ENCODE measurements at regions not wholly inside any gene's neighbourhood (a gene's known extent, or its start where the extent isn't known, plus 50 kb on each side); places are given as distances from the start of the nearest gene placed in this dataset.

DNA sequence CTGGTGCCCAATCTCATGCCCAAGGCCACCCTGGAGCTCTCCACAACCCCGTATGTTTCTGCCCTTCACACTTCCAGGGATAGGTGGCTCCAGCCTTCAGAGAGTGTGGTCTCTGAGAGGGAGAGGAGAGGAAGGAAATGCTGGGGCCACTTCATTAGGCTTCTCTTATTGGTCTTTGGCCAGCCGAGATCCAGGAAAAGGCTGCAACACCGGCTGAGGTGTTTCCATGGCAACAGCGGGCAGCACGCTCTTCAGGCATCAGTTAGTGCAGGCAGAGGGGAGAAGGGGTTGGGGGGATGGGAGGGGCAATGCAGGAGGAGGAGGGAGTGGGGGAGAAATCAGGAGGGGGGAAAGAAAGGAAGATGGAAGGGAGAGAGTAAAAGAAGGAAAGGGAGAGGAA, 275.1 kb upstream of the GJB5 start:
- no peak for DNase-seq (ENCODE audit: low spot score)

DNA sequence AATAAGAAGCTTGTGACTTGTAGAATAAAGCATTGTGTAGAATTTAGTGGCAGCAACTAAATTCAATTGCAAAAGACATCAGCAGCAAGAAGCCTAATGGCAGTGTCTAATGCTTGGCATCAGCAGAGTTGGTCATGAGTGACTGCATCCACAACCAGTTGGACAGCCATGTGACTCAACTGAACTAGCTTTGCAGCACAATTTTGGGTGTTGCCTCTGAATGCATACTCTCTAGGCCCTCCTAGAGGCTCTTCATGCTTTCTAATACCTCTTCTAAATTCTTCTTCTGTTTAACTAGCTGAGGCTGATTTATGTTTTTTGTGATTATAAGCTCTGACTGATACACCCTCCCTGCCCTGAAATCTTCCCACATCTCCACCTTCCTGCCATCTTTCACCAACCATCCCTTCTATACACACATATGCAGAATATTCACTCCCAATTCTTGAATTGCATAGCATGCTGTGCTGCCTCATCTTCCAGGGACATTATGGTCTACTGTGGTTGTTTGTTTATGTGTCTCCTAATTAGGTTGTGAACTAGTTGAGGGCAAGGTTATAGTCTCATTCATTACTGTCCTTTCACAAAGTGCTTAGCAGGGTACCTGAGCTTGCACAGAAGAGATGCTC, 266.7 kb upstream of the GJB5 start:
- DNase-seq (ENCODE audit: low spot score): no peak

GRCh38 chr1:34500451-34500850, 254.4 kb upstream of the GJB5 start:
- DNase-seq (ENCODE audit: low spot score): no peak

GRCh38 chr1:34511802-34512201, 243.0 kb upstream of the GJB5 start:
- DNase-seq (ENCODE audit: low spot score): no peak

GRCh38 chr1:34518146-34518699, 236.6 kb upstream of the GJB5 start:
- DNase-seq (ENCODE audit: low spot score): no peak

DNA sequence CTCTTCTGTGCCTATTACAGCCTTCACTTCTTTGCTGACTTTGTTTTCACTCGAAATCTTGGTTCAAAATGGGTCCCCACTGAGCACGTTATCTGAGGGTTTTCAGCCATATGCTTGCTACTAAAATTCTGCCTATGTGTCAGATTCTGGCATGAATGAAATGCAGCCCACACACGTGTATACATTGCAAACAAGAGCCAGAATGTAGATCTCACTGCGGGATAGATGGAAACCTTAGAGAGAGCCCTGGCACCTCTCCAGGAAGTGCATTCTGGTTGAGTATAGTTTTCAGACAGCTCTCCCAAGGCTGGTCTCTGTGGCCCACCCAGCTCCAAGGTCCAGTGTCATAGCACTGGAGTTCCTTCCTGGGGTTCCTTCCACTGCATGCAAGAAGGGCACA, 234.7 kb upstream of the GJB5 start:
- no peak for DNase-seq (ENCODE audit: low spot score)

- no peak for DNase-seq (ENCODE audit: low spot score)
Observed at GRCh38 chr1:34524783-34525182, 230.1 kb upstream of the GJB5 start.

DNA sequence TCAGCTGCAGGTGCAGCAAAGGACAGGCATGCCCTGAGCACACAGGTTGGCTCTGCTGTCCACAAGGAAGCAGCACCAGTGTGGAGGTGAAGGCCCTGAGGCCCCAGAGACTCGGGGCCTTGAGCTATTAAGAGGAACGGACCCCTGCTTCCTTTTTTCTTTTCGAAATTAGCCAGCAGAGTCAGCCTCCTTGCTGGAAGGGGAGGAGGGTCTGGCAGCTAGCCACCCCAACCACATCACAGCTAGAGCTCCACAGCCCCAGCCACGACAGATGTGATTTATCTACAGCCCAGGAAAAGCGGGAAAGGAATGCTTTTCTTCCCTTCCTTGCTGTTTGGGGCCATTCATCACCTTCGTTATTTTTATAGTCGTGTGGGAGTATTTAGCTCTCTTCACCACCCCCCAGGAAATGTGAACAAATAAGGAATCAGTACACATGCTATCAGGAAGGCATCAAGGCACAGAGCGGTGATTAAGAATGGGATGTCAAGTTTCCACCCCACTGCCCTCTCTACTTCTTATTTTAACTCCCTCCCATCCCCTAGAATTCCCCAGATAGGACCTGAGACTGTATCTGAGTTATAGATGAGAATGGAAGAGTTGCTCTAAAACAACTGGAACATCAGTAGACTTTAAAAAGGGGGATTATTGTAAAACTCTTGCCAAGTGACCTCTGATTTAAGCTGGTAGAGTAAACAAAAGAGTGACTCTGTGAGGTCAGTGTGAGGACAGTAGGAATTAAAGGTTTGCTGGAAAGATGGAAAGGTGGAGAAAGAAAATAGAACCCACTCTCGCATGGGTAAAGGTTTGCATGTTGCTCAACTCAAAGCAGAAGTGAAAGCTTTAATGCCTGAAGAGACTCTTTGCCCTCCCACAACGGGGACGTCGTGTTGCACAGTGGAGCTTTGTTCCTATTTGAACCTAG, 224.7 kb upstream of the GJB5 start:
- DNase-seq (ENCODE audit: low spot score): no peak

- DNase-seq (ENCODE audit: low spot score): no peak
Observed at GRCh38 chr1:34532113-34532512, 222.7 kb upstream of the GJB5 start.

DNA sequence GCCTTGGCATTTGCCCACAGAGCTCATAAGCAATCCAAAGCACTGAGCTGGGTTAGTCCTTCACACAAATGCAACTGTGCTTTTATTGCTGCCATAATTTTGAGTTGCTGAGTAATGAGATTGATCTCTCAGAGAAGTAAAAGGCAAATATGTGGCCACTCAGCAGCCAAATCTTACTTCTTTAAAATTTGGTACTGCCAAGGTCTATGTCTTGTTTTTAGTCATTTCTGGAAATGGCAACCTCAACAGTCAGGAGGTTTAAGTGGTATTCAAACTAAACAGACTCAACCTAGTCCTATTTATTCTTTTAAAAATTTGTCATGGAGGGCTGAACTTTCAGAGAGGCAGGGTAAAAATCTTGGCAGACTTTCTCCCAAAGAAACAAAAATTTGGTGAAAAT, 216.4 kb upstream of the GJB5 start:
- no peak for DNase-seq (ENCODE audit: low spot score)

GRCh38 chr1:34547046-34547674, 207.7 kb upstream of the GJB5 start:
- no peak for DNase-seq (ENCODE audit: low spot score)

DNA sequence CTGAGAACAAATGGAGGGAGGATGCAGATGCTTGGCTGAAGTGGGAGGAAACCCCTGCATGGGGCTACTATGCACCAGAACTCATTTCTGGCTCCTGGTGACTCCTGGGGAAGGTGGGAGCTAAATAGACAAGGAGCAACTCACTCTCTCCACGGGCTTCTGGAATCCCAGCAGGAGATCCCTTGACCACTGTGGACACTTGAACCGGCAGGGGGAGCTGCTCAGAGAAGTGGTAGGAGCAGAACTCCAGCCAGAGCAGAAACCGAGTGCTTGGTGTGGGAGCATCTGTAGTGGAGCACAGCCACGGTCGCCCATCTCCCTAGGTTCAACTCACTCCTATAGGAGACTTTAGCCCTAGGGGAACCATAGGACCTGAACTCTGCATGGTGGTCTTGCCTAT, 205.6 kb upstream of the GJB5 start:
- DNase-seq (ENCODE audit: low spot score): no peak

- DNase-seq (ENCODE audit: low spot score): no peak
Observed at GRCh38 chr1:34578306-34578705, 176.5 kb upstream of the GJB5 start.

DNA sequence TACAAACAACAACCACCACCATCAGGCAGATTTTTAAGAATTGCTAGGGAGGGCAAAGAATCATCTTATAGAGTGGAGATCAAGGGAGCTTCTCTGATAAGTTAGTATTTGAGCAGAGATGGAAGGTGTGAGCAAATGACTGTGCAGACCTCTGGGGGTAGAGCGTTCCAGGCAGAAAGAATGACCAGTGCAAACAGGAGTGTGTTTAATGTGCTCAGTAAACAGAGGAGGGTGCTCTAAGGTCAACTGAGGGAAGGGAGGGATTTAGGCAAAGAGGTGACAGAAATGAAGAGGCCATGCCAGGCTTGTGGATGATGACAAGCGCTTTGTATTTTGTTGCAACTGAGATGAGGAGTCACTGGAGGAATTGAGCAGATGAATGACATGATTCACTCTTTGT, 172.5 kb upstream of the GJB5 start:
- DNase-seq (ENCODE audit: low spot score): no peak

DNA sequence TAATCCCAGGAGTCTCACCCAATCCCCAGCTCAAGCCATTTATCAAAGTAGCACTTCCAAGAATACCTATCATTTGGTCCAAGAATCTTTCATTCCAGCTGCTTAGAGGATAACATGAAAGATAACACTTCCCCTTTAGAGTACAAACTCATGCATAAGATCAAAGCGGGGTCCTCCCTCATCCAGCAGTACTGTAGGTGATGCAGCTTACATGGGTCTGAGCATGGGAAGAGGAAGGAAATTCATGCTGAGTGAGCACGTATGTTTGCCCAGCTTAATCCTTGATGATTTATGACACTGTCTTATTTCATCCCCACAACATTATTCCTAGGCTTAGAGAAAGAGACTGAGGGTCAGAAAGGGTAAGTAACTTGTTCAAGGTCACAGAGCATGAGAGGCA, 167.1 kb upstream of the GJB5 start:
- no peak for DNase-seq (ENCODE audit: low spot score)

- DNase-seq (ENCODE audit: low spot score): no peak
Observed at GRCh38 chr1:34590211-34590623, 164.6 kb upstream of the GJB5 start.

GRCh38 chr1:34591751-34592629, 162.9 kb upstream of the GJB5 start:
- DNase-seq (ENCODE audit: low spot score): no peak

DNA sequence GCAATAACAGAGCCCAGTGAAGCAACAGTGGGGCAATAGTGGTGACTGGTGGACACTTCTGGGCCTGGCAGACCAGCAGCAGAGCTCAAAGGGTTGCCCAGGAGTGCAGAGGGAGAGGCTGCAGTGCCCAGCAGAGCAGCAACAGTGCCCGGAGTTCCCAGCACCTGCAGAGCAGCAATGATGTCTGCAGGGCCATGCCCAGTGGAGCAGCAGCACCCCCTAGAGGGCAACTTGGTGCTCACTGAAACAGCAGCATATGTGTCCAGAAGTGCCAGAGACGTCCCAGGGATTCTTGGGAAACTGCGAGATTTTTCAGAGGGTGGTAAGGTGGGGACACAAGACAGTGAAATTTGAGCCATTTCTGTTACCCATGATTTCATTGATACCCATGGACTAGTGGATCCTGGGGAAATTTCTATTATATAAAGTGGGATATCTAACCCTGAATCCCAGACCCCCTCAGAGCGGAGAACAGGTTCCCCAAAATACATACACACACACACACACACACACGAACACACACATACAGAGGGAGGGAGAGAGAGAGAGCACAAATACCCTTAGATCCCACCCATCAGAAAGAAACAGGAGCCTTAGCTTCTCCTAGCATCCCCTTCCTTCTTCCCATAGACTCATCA, 156.9 kb upstream of the GJB5 start:
- DNase-seq (ENCODE audit: low spot score): peak; percentile 58

DNA sequence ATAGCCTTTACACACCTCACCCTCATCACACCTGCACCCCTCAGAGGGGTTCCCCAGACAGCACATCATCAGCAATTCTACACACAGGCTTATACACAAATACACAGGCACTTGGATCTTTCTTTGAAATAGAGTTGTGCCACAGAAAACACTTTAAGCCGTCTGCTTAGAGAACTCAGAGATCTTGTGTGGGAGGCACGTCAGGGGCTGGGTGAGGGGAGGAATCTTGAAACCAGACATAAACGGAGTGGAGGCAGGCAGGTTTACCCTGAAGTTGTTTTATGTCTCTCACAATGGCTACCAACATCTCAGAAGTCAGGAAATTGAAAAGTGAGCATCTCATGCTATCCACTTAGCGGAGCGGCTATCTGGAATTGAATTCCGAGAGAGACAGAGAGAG, 151.9 kb upstream of the GJB5 start:
- DNase-seq (ENCODE audit: low spot score): no peak

DNA sequence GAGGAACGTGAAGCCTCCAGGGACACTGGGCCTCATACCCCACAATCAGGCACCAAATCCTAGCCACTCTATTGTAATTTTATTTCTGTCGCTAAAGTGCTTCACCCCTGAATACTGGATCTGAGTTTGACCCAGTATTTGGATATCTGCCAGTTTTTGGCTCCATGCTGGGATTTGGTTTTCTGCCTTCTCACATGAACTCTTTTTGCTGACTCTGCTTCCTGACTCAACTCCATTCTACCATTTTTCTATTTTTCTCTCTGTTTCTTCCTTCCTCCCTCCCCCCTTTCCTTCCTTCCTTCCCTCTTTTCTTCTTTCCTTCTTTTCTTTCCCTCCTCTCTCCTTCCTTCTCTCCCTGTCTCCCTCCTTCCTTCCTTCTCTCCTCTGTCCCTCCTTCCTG, 151.3 kb upstream of the GJB5 start:
- no peak for DNase-seq (ENCODE audit: low spot score)

DNA sequence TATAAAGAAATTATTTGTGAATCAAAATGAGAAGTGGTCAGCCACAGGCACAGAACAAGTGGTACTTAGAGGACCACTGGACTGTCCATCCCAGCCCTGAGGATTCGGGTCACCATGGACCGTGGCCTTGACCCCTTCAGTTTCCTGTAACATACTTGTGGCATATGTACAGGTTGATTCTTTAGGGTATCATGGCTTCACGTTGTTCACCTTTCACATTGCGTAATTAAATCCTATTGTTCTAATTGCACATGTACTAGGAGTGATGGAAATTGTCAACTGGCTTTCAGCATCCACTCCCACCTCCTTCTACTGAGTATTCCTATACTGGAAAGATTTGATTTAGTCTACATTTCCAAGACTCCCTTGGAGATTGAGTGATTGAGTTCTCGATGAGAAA, 148.3 kb upstream of the GJB5 start:
- DNase-seq (ENCODE audit: low spot score): no peak

All from germinal center (tissue), 1 donor.